ENCODE measurements at regions not wholly inside any gene's neighbourhood (a gene's known extent, or its start where the extent isn't known, plus 50 kb on each side); places are given as distances from the start of the nearest gene placed in this dataset.

GRCh38 chr6:87828044-87828443 is 126.0 kb upstream of the AKIRIN2 start:
- BruUV-seq (replicated peaks): no TSS peak
- Histone ChIP-seq H3F3A (ENCODE audit: insufficient read depth, low read depth) (no peaks in the 10 kb centered on the region), H3K4me3 (no peak overlapping the region), H3K4me2 (no peak overlapping the region), H3K9me2 (ENCODE audit: insufficient read depth) (no peaks in the 10 kb centered on the region), H3K36me3 (ENCODE audit: low read depth) (no peaks in the 10 kb centered on the region), H3K27me3 (ENCODE audit: insufficient read depth, low read depth) (no peaks in the 10 kb centered on the region), H3K27ac (no peak overlapping the region), H3K9me3 (ENCODE audit: insufficient read depth, low read depth) (no peaks in the 10 kb centered on the region), H2AFZ (no peak overlapping the region), H4K20me1 (ENCODE audit: insufficient read depth) (no peaks in the 10 kb centered on the region), H3K4me1 (replicated peaks; ENCODE audit: insufficient read depth) (no peaks in the 10 kb centered on the region), H3K79me2 (ENCODE audit: low read depth) (no peaks in the 10 kb centered on the region)
- no peak for TF ChIP-seq CTCF (conservative IDR thresholded peaks at IDR 0.05)
- TF ChIP-seq EZH2 (IDR thresholded peaks at IDR 0.05; ENCODE audit: low read depth): no peak
- intact Hi-C loops (cut with micrococcal nuclease; ENCODE audit: unreplicated experiment): no loop called here
- DNase-seq: no peak
- ChIA-PET POLR2A (ENCODE audit: unreplicated experiment) (no interaction called here), CTCF (no interaction called here)

GRCh38 chr6:87827346-87827745 is 125.3 kb upstream of the AKIRIN2 start:
- H3K27me3 ChIP-seq (ENCODE audit: insufficient read depth, low read depth): no peaks in the 10 kb centered on the region
- H3K4me1 ChIP-seq (replicated peaks; ENCODE audit: insufficient read depth): no peaks in the 10 kb centered on the region
- ChIA-PET POLR2A (ENCODE audit: unreplicated experiment) (no interaction called here), CTCF (no interaction called here)
- H3K9me2 ChIP-seq (ENCODE audit: insufficient read depth): no peaks in the 10 kb centered on the region
- intact Hi-C loops (cut with micrococcal nuclease; ENCODE audit: unreplicated experiment): no loop called here
- no peaks in the 10 kb centered on the region for H3K9me3 ChIP-seq (ENCODE audit: insufficient read depth, low read depth)
- no peaks in the 10 kb centered on the region for H3K79me2 ChIP-seq (ENCODE audit: low read depth)
- no peaks in the 10 kb centered on the region for H3K36me3 ChIP-seq (ENCODE audit: low read depth)
- no peak overlapping the region for H3K4me2 ChIP-seq
- H2AFZ ChIP-seq: no peak overlapping the region
- no peak for TF ChIP-seq EZH2 (IDR thresholded peaks at IDR 0.05; ENCODE audit: low read depth)
- no peak for TF ChIP-seq CTCF (conservative IDR thresholded peaks at IDR 0.05)
- BruUV-seq (replicated peaks): no TSS peak
- no peaks in the 10 kb centered on the region for H4K20me1 ChIP-seq (ENCODE audit: insufficient read depth)
- no peak overlapping the region for H3K4me3 ChIP-seq
- no peak overlapping the region for H3K27ac ChIP-seq
- DNase-seq: no peak
- H3F3A ChIP-seq (ENCODE audit: insufficient read depth, low read depth): no peaks in the 10 kb centered on the region

GRCh38 chr6:87826424-87826823 is 124.4 kb upstream of the AKIRIN2 start:
- intact Hi-C loops (cut with micrococcal nuclease; ENCODE audit: unreplicated experiment): no loop called here
- H3K27ac ChIP-seq: no peak overlapping the region
- H3K4me2 ChIP-seq: no peak overlapping the region
- H2AFZ ChIP-seq: no peak overlapping the region
- no peaks in the 10 kb centered on the region for H3K9me3 ChIP-seq (ENCODE audit: insufficient read depth, low read depth)
- BruUV-seq (replicated peaks): no TSS peak
- POLR2A ChIA-PET (ENCODE audit: unreplicated experiment): no interaction called here
- H4K20me1 ChIP-seq (ENCODE audit: insufficient read depth): no peaks in the 10 kb centered on the region
- no peaks in the 10 kb centered on the region for H3K4me1 ChIP-seq (replicated peaks; ENCODE audit: insufficient read depth)
- no peak overlapping the region for H3K4me3 ChIP-seq
- no peaks in the 10 kb centered on the region for H3K36me3 ChIP-seq (ENCODE audit: low read depth)
- CTCF ChIA-PET: no interaction called here
- no peaks in the 10 kb centered on the region for H3K9me2 ChIP-seq (ENCODE audit: insufficient read depth)
- TF ChIP-seq CTCF (conservative IDR thresholded peaks at IDR 0.05) (no peak), EZH2 (IDR thresholded peaks at IDR 0.05; ENCODE audit: low read depth) (no peak)
- DNase-seq: no peak
- no peaks in the 10 kb centered on the region for H3F3A ChIP-seq (ENCODE audit: insufficient read depth, low read depth)
- H3K79me2 ChIP-seq (ENCODE audit: low read depth): no peaks in the 10 kb centered on the region
- H3K27me3 ChIP-seq (ENCODE audit: insufficient read depth, low read depth): no peaks in the 10 kb centered on the region
